Esophagus (tissue), 2 donors: ENCODE measurements at regions not wholly inside any gene's neighbourhood (a gene's known extent, or its start where the extent isn't known, plus 50 kb on each side); places are given as distances from the start of the nearest gene placed in this dataset.
"Not testable (repeated sequence)": the region's sequence is repeated elsewhere in the genome, so short reads cannot be mapped to it uniquely, and the experiment has no call there.

Experiments used
- H3K27ac ChIP-seq, 2 donors: one replicate each; pipeline ENCODE4 v1.5.1; 2013; ENCODE audit warnings: low read depth in 2 of 2, mild to moderate bottlenecking in 2 of 2, inconsistent platforms in 1 of 2, low read length in 1 of 2, moderate library complexity in 1 of 2
- H3K27me3 ChIP-seq, 2 donors: one replicate each; pipeline ENCODE4 v1.6.1; 2013; ENCODE audit warnings: low read length in 2 of 2, control low read depth in 1 of 2, mild to moderate bottlenecking in 1 of 2; ENCODE audit not compliant: insufficient read depth in 2 of 2, control insufficient read depth in 1 of 2
- H3K36me3 ChIP-seq, 2 donors: one replicate each; pipeline ENCODE4 v1.6.1; 2013; ENCODE audit warnings: low read length in 1 of 2; ENCODE audit not compliant: control insufficient read depth in 2 of 2, insufficient read depth in 2 of 2
- H3K4me1 ChIP-seq, 2 donors: one replicate each; pipeline ENCODE4 v1.6.1; 2013; ENCODE audit warnings: low read length in 1 of 2; ENCODE audit not compliant: control insufficient read depth in 2 of 2, insufficient read depth in 2 of 2
- H3K4me3 ChIP-seq, 2 donors: one replicate each; pipeline ENCODE4 v1.5.1; 2013; ENCODE audit warnings: low read length in 2 of 2, mild to moderate bottlenecking in 2 of 2, low read depth in 1 of 2, moderate library complexity in 1 of 2
- H3K9me3 ChIP-seq, 2 donors: one replicate each; pipeline ENCODE4 v1.6.1; 2013; ENCODE audit warnings: mild to moderate bottlenecking in 2 of 2, low read depth in 1 of 2, low read length in 1 of 2, moderate library complexity in 1 of 2; ENCODE audit not compliant: control insufficient read depth in 2 of 2, insufficient read depth in 1 of 2
- WGBS, 2 donors: extraction: QIAGEN DNeasy Blood & Tissue Kit; methylation state at CpG; one replicate each; pipeline ENCODE4 v1.1.7; 2013; 5-methylcytosine and 5-hydroxymethylcytosine counted together
- donor health status: healthy with polysubstance abuse.
- donor health status: Bipolar disorder and iron deficiency.

DNA sequence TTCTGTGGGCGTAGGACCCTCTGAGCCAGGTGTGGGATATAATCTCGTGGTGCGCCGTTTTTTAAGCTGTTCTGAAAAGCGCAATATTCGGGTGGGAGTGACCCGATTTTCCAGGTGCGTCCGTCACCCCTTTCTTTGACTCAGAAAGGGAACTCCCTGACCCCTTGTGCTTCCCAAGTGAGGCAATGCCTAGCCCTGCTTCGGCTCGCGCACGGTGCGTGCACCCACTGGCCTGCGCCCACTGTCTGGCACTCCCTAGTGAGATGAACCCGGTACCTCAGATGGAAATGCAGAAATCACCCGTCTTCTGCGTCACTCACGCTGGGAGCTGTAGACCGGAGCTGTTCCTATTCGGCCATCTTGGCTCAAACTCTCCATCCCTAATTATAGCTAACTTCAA, 82.9 kb downstream of the GASK1B start:
- H3K4me1 ChIP-seq, H3K27me3 ChIP-seq, H3K27ac ChIP-seq, H3K36me3 ChIP-seq, H3K9me3 ChIP-seq, H3K4me3 ChIP-seq: not testable (repeated sequence)
- WGBS, 2 donors, result 83 to 84% methylated on average over 18 to 21 of the region's 21 CpGs

DNA sequence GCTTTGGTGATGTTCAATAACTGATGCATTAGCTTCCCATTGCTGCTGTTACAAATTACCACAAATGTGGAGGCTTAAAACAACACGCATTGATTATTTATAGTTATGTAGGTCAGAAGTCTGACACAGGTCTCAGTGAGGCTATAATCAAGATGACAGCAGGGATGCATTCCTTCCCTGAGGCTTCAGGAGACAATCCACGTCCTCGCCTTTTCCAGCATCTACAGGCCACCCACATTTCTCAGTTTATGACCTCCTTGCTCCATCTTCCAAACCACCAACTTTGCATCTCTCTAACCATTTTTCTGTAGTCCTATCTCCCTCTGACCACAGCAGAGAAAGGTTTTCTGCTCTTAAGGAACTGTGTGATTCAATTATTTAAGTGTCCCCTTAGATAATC, 92.5 kb downstream of the GASK1B start:
- 77 to 84% methylated on average over 3 of the region's 3 CpGs for WGBS, 2 donors

GRCh38 chr4:158079661-158080060, 93.2 kb downstream of the GASK1B start:
- 62 to 73% methylated on average over 2 of the region's 2 CpGs for WGBS, 2 donors
- H3K27me3 ChIP-seq, result no peaks in the 10 kb centered on the region
- no peaks in the 10 kb centered on the region for H3K36me3 ChIP-seq
- no peaks in the 10 kb centered on the region for H3K4me1 ChIP-seq
- no peak overlapping the region for H3K27ac ChIP-seq
- no peaks in the 10 kb centered on the region for H3K9me3 ChIP-seq
- no peak overlapping the region for H3K4me3 ChIP-seq

More for the DNA sequence above, 92.5 kb downstream of the GASK1B start:
- no peaks in the 10 kb centered on the region for H3K27me3 ChIP-seq
- no peaks in the 10 kb centered on the region for H3K36me3 ChIP-seq
- no peak overlapping the region for H3K27ac ChIP-seq
- no peaks in the 10 kb centered on the region for H3K9me3 ChIP-seq
- H3K4me3 ChIP-seq, result no peak overlapping the region
- no peaks in the 10 kb centered on the region for H3K4me1 ChIP-seq

- H3K27ac ChIP-seq, result no peak overlapping the region
- no peak overlapping the region for H3K4me3 ChIP-seq
- H3K9me3 ChIP-seq, result no peaks in the 10 kb centered on the region
- no peaks in the 10 kb centered on the region for H3K27me3 ChIP-seq
- 77 to 92% methylated on average over 2 of the region's 2 CpGs for WGBS, 2 donors
- H3K4me1 ChIP-seq, result no peaks in the 10 kb centered on the region
- H3K36me3 ChIP-seq, result no peaks in the 10 kb centered on the region
These were observed 95.0 kb downstream of the GASK1B start for GRCh38 chr4:158077835-158078234.

DNA sequence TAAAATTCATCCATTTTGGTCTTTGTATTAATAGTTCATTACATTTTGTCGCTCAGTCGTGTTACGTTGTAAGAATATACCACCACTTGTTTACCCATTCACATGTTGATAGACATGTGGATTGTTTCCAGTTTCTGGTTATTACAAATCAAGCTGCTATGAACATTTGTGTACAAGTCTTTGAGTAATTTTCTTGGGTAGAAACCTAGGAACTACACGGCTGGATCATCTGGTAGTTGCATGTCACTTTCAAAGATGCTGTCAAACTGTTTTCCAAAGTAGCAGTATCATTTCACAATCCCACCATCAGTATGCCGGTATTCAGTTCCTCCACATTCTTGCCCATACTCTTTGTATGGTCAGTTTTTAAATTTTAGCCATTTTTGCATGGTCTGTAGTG, 98.0 kb downstream of the GASK1B start:
- no peaks in the 10 kb centered on the region for H3K27me3 ChIP-seq
- WGBS, 2 donors, result 85 to 86% methylated on average over 5 of the region's 5 CpGs
- H3K4me1 ChIP-seq, result no peaks in the 10 kb centered on the region
- no peaks in the 10 kb centered on the region for H3K36me3 ChIP-seq
- H3K9me3 ChIP-seq, result no peaks in the 10 kb centered on the region
- no peak overlapping the region for H3K27ac ChIP-seq
- H3K4me3 ChIP-seq, result no peak overlapping the region

- 76 to 83% methylated on average over 4 of the region's 4 CpGs for WGBS, 2 donors
- no peaks in the 10 kb centered on the region for H3K4me1 ChIP-seq
- no peaks in the 10 kb centered on the region for H3K9me3 ChIP-seq
- no peak overlapping the region for H3K27ac ChIP-seq
- H3K4me3 ChIP-seq, result no peak overlapping the region
- no peaks in the 10 kb centered on the region for H3K27me3 ChIP-seq
- no peaks in the 10 kb centered on the region for H3K36me3 ChIP-seq
These were observed 100.9 kb downstream of the GASK1B start for GRCh38 chr4:158071931-158072330.

DNA sequence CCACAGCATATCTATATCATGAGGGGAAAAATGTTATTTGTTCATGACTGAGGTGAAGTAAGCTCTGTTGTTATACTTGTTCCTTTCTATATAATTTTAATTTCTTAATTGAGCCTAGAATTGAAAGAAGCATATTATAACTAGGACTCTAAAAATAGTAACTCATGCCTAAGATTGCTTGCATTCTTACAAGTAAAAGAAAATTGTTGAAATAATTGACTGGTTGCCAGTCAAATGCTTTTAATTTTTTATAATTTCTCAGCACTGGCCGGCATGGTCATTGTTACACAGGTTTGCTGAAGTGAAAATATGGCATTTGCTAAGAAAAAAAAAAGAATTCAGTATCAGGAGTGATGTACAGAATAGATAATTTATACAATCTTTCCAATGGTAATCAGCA, 104.8 kb downstream of the GASK1B start:
- WGBS, 2 donors, result 60 to 62% methylated on average over 1 of the region's 1 CpG
- H3K4me1 ChIP-seq, result no peaks in the 10 kb centered on the region
- H3K4me3 ChIP-seq, result no peak overlapping the region
- H3K9me3 ChIP-seq, result no peaks in the 10 kb centered on the region
- no peaks in the 10 kb centered on the region for H3K36me3 ChIP-seq
- H3K27me3 ChIP-seq, result no peaks in the 10 kb centered on the region
- H3K27ac ChIP-seq, result no peak overlapping the region

DNA sequence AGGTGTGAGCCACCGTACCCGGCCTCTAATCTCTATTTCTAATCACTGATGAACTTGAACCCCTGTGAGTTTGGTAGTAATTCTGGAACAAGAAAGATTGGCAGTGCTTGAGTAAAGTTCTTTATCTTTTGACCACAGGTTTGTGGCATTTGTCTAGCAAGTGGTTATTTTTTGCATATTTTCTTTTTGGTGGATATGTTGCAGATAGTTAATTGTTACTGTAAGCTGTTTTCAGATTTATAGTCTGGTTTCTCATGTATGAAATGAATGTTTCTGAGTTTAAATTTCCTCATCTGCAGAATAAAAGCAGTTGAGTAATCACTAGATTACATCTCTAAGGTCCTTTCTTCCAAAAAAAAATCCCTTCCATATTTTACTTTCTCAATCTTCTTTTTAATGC, 105.2 kb downstream of the GASK1B start:
- Histone ChIP-seq H3K36me3 (no peaks in the 10 kb centered on the region), H3K27ac (no peak overlapping the region), H3K4me3 (no peak overlapping the region), H3K9me3 (no peaks in the 10 kb centered on the region), H3K4me1 (no peaks in the 10 kb centered on the region), H3K27me3 (no peaks in the 10 kb centered on the region)
- 88 to 94% methylated on average over 2 of the region's 2 CpGs for WGBS, 2 donors

- H3K36me3 ChIP-seq, result no peaks in the 10 kb centered on the region
- no peaks in the 10 kb centered on the region for H3K9me3 ChIP-seq
- no peak overlapping the region for H3K27ac ChIP-seq
- 73 to 75% methylated on average over 1 of the region's 1 CpG for WGBS, 2 donors
- H3K27me3 ChIP-seq, result no peaks in the 10 kb centered on the region
- no peak overlapping the region for H3K4me3 ChIP-seq
- no peaks in the 10 kb centered on the region for H3K4me1 ChIP-seq
These were observed 107.2 kb downstream of the GASK1B start for GRCh38 chr4:158065603-158066002.

DNA sequence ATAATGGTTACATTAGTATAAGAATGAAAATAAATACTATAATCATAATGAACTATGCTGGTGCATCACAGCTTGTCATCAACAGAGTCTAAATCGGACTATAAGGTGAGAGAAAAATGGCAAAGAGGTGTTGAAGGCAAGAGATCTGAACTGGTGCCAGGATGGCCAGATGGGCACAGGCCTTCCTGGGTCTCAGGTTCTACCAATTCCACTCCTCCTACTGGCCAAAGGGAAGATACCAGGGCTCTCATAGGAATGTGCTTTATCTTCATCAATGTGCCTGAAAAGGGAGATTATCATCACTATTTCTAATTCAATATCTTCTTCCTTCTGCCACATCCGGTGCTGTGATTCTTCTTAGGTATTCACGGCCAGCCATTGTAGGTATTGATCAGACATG, 107.6 kb downstream of the GASK1B start:
- H3K4me1 ChIP-seq, result no peaks in the 10 kb centered on the region
- no peak overlapping the region for H3K27ac ChIP-seq
- H3K36me3 ChIP-seq, result no peaks in the 10 kb centered on the region
- H3K4me3 ChIP-seq, result no peak overlapping the region
- WGBS, 2 donors, result 59 to 63% methylated on average over 3 of the region's 3 CpGs
- H3K9me3 ChIP-seq, result no peaks in the 10 kb centered on the region
- no peaks in the 10 kb centered on the region for H3K27me3 ChIP-seq
